ENCODE measurements at regions not wholly inside any gene's neighbourhood (a gene's known extent, or its start where the extent isn't known, plus 50 kb on each side); places are given as distances from the start of the nearest gene placed in this dataset.

DNA sequence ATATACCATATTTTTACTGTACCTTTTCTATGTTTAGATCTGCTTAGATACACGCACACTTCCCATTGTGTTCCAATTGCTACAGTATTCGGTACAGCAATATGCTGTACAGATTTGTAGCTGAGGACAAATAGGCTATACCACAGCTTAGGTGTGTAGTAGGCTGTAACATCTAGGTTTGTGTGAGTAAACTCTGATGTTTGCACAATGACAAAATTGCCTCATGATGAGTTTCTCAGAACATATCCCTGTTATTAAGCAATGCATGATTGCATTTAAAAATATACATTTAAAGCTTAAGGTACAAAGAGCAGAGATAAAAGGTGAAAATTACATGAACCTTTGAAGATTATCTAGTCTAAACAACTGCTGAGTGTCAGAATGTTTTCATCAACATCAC lies 181.7 kb downstream of the ADGRA3 start (continued):
- TF ChIP-seq, protein P1, sequence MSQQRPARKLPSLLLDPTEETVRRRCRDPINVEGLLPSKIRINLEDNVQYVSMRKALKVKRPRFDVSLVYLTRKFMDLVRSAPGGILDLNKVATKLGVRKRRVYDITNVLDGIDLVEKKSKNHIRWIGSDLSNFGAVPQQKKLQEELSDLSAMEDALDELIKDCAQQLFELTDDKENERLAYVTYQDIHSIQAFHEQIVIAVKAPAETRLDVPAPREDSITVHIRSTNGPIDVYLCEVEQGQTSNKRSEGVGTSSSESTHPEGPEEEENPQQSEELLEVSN (IDR thresholded peaks at IDR 0.05; ENCODE audit: borderline replicate concordance in 1 of 2, extremely low read depth in 1 of 2, insufficient read depth in 1 of 2, insufficient read length in 1 of 2, low read depth in 1 of 2, low read length in 1 of 2, poor library complexity in 1 of 2, severe bottlenecking in 1 of 2), result no peak

GRCh38 chr4:22324422-22324821 lies 191.4 kb downstream of the ADGRA3 start:
- FAIRE-seq, result no peak
- CTCF ChIA-PET (ENCODE audit: low intra/inter-chr PET ratio), result no interaction called here

More at GRCh38 chr4:22324422-22324821, 191.4 kb downstream of the ADGRA3 start:
- Histone ChIP-seq H2AFZ (ENCODE audit: low read depth, low read length) (no peak overlapping the region), H3K4me3 (no peak overlapping the region), H3K4me2 (ENCODE audit: insufficient read depth, low read length) (no peak overlapping the region), H3K9me3 (replicated peaks; ENCODE audit: control insufficient read depth, insufficient read depth, low read depth, low read length) (no peaks in the 10 kb centered on the region; the same call in 1 of the 2 replicates), H3K79me2 (ENCODE audit: control insufficient read depth, insufficient read depth, low read length) (no peaks in the 10 kb centered on the region), H3K9ac (ENCODE audit: insufficient read depth in 1 of 2, low read depth in 2 of 2, low read length in 2 of 2) (no peak overlapping the region), H4K20me1 (replicated peaks; ENCODE audit: control insufficient read depth, insufficient read depth, low read length) (no peaks in the 10 kb centered on the region), H3K4me1 (replicated peaks in 1 of 2; ENCODE audit: control insufficient read depth in 2 of 2, insufficient read depth in 2 of 2, low read length in 2 of 2) (no peaks in the 10 kb centered on the region), H3K9me1 (ENCODE audit: control insufficient read depth, insufficient read depth, low read length) (no peaks in the 10 kb centered on the region), H3K27ac (ENCODE audit: extremely low read depth, low read depth, low read length) (no peak overlapping the region), H3K36me3 (ENCODE audit: control insufficient read depth, insufficient read depth, low read length) (no peaks in the 10 kb centered on the region), H3K27me3 (ENCODE audit: control insufficient read depth in 2 of 2, insufficient read depth in 2 of 2, low read length in 2 of 2) (no peaks in the 10 kb centered on the region)
- DNase-seq (ENCODE audit: extremely low read depth in 1 of 4, low spot score in 3 of 4), result no peak
- intact Hi-C loops (cut with micrococcal nuclease) (no loop called here), in situ Hi-C loops (cut with MboI) (no loop called here)
- BruUV-seq (replicated peaks), result no TSS peak
- no peak for ATAC-seq
- TF ChIP-seq NCOA2 (IDR thresholded peaks at IDR 0.05; ENCODE audit: partially characterized antibody in 2 of 2), result no peak
- no peak for TF ChIP-seq RREB1 (CRISPR knock-in tag; IDR thresholded peaks at IDR 0.05)
- WGBS (ENCODE audit: insufficient coverage, low coverage, missing lambda C conversion rate), result 7% methylated on average over 1 of the region's 1 CpG
- POLR2A ChIA-PET, result no interaction called here

Measured in K562 (cell line).